GM23248 (cell line): ENCODE measurements at regions not wholly inside any gene's neighbourhood (a gene's known extent, or its start where the extent isn't known, plus 50 kb on each side); places are given as distances from the start of the nearest gene placed in this dataset.

ENCODE experiments used
- DNase-seq: peaks from one replicate; pipeline ENCODE4 v3.0.0-alpha.2; 2015
- H2AFZ ChIP-seq: fragments of 200-600 bp; sonication (generic); 2 replicates; pipeline ENCODE4 v1.6.1; 2016; ENCODE audit warnings: antibody characterized with exemption
- H3F3A ChIP-seq: fragments of 200-600 bp; sonication (generic); 2 replicates; pipeline ENCODE4 v1.6.1; 2016; ENCODE audit warnings: mild to moderate bottlenecking, antibody characterized with exemption, mixed run types; ENCODE audit not compliant: insufficient read depth
- H3K27ac ChIP-seq: fragments of 200-600 bp; sonication (generic); 2 replicates; pipeline ENCODE4 v1.5.1; 2016; ENCODE audit warnings: mild to moderate bottlenecking
- H3K27me3 ChIP-seq: fragments of 200-600 bp; sonication (generic); replicated peaks from 2 replicates; pipeline ENCODE4 v1.6.1; 2016; ENCODE audit warnings: mild to moderate bottlenecking; ENCODE audit not compliant: insufficient read depth
- H3K36me3 ChIP-seq: fragments of 200-600 bp; sonication (generic); 2 replicates; pipeline ENCODE4 v1.6.1; 2016; ENCODE audit warnings: low read depth, mild to moderate bottlenecking
- H3K4me1 ChIP-seq: fragments of 200-600 bp; sonication (generic); 2 replicates; pipeline ENCODE4 v1.6.1; 2016; ENCODE audit warnings: mild to moderate bottlenecking; ENCODE audit not compliant: insufficient read depth
- H3K4me2 ChIP-seq: fragments of 200-600 bp; sonication (generic); one replicate; pipeline ENCODE4 v1.6.1; 2016; ENCODE audit warnings: mild to moderate bottlenecking; ENCODE audit not compliant: unreplicated experiment
- H3K4me3 ChIP-seq: fragments of 200-600 bp; sonication (generic); 2 replicates; pipeline ENCODE4 v1.5.1; 2016; ENCODE audit warnings: mild to moderate bottlenecking
- H3K79me2 ChIP-seq: fragments of 200-600 bp; sonication (generic); 2 replicates; pipeline ENCODE4 v1.6.1; 2016; ENCODE audit warnings: mild to moderate bottlenecking; ENCODE audit not compliant: insufficient read depth
- H3K9ac ChIP-seq: fragments of 200-600 bp; sonication (generic); 2 replicates; pipeline ENCODE4 v1.6.1; 2016; ENCODE audit warnings: mild to moderate bottlenecking
- H3K9me2 ChIP-seq: fragments of 200-600 bp; sonication (generic); 2 replicates; pipeline ENCODE4 v1.6.1; 2016; ENCODE audit warnings: mixed run types, mild to moderate bottlenecking, moderate library complexity; ENCODE audit not compliant: insufficient read depth
- H3K9me3 ChIP-seq: fragments of 200-600 bp; sonication (generic); one replicate; pipeline ENCODE4 v1.6.1; 2017; ENCODE audit warnings: low read depth
- H4K20me1 ChIP-seq: fragments of 200-600 bp; sonication (generic); 2 replicates; pipeline ENCODE4 v1.6.0; 2016; ENCODE audit not compliant: insufficient read depth
- EZH2 ChIP-seq: fragments of 200-600 bp; sonication (generic); IDR thresholded peaks from 2 replicates; pipeline ENCODE4 v1.6.1; 2018; ENCODE audit warnings: antibody characterized with exemption, mild to moderate bottlenecking; ENCODE audit not compliant: insufficient read depth, poor library complexity, severe bottlenecking
- EZH2phosphoT487 ChIP-seq: fragments of 200-600 bp; sonication (generic); IDR thresholded peaks from 2 replicates; pipeline ENCODE4 v1.6.1; 2018; ENCODE audit warnings: antibody characterized with exemption, moderate library complexity, mild to moderate bottlenecking, low read depth; ENCODE audit not compliant: insufficient read depth
- WGBS, 2 experiments: methylation state at CpG; one replicate each; pipeline ENCODE4 v1.1.6; 2015 to 2017; ENCODE audit warnings: low lambda C conversion rate in 2 of 2, low coverage in 1 of 2; ENCODE audit errors: missing lambda C conversion rate in 2 of 2; 5-methylcytosine and 5-hydroxymethylcytosine counted together
- in situ Hi-C: fragments of 300-500 bp; cut with MboI; formaldehyde crosslinking; loops from 2 replicates; pipeline ENCODE4 v1.15.0; 2020

DNA sequence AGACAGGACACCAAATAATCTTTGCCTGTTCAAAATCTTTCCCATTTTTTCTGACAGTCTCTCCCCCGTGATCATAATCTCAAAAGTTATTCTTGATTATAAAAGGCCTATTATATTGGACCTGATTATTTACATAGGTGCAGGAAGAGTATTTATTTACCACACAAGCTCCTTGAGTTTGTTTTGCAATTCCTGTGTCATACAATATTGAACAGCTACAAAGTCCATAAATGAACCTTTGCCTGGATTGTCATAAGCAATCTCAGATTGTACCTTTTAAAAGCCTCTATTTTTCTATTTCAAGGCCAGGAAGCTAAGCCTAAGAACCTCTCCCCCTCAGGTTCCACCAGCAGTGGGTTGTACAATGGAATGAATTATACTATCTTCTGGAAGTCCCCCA is 183.9 kb upstream of the MEOX2 start:
- in situ Hi-C loops, result no loop called here
- no peak overlapping the region for H3K4me3 ChIP-seq
- H3K27ac ChIP-seq, result no peak overlapping the region
- H2AFZ ChIP-seq, result no peak overlapping the region
- 68 to 71% methylated on average over 1 of the region's 1 CpG for WGBS, 2 experiments
- no peak overlapping the region for H3K9ac ChIP-seq
- no peaks in the 10 kb centered on the region for H3K79me2 ChIP-seq
- no peaks in the 10 kb centered on the region for H3F3A ChIP-seq
- H4K20me1 ChIP-seq, result no peaks in the 10 kb centered on the region
- no peaks in the 10 kb centered on the region for H3K9me3 ChIP-seq
- no peaks in the 10 kb centered on the region for H3K4me1 ChIP-seq
- H3K9me2 ChIP-seq, result no peaks in the 10 kb centered on the region
- TF ChIP-seq EZH2phosphoT487, result no peak
- TF ChIP-seq EZH2, result no peak
- no peaks in the 10 kb centered on the region for H3K27me3 ChIP-seq
- DNase-seq, result no peak
- H3K4me2 ChIP-seq, result no peak overlapping the region
- no peaks in the 10 kb centered on the region for H3K36me3 ChIP-seq

DNA sequence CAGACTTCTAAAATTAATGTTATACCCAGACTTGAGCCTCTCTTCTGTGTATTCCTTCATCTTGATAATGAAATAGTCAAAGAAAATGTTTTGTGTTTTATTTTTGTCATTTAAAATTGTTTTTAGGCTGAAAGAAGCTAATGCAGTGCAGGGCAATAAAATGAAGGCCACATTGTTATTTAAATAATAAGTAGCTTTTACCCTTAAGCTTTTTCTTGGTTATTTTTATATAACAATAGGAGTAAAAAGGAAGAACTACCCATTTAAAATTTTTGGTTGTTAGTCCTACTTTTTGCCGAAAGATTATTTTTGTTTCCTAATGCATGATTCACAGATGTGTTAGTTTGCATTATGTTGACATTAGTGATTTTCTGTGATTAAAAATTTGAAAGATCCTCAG is 181.0 kb upstream of the MEOX2 start:
- Histone ChIP-seq H3K4me1 (peaks cover 3% of the 10 kb centered on the region; the same call in 1 of the 2 replicates), H3K27ac (no peak overlapping the region), H2AFZ (no peak overlapping the region), H3K4me3 (no peak overlapping the region), H3K9ac (no peak overlapping the region), H3K36me3 (no peaks in the 10 kb centered on the region), H3K79me2 (no peaks in the 10 kb centered on the region), H4K20me1 (no peaks in the 10 kb centered on the region), H3K27me3 (no peaks in the 10 kb centered on the region), H3K9me2 (no peaks in the 10 kb centered on the region), H3K9me3 (no peaks in the 10 kb centered on the region), H3K4me2 (no peak overlapping the region), H3F3A (no peaks in the 10 kb centered on the region)
- in situ Hi-C loops, result no loop called here
- 94% methylated on average over 1 of the region's 1 CpG for WGBS, 2 experiments
- TF ChIP-seq EZH2phosphoT487 (no peak), EZH2 (no peak)
- no peak for DNase-seq

DNA sequence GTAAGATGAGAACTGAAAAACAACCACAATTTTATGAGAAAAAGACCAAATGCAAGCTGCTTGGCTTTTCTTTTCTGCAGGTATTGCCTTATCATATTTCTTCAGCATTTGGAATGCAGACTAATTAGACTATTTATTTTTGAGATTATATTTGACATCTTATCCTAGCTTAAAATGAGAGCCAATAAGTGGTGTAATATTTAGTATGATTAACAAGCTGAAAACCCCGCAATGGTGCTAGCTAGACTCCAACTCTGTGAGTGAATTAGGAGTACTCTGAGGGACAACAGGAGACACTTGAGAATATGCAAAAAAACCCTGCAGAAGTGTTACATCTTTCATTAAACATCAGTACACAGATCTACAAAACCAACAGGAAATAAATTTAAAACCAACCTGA is 180.3 kb upstream of the MEOX2 start:
- Histone ChIP-seq H3K27ac (no peak overlapping the region), H3K79me2 (no peaks in the 10 kb centered on the region), H3K4me1 (peaks cover 3% of the 10 kb centered on the region; the same call in 1 of the 2 replicates), H3K4me3 (no peak overlapping the region), H3K9ac (no peak overlapping the region), H3K9me2 (no peaks in the 10 kb centered on the region), H4K20me1 (no peaks in the 10 kb centered on the region), H2AFZ (no peak overlapping the region), H3K36me3 (no peaks in the 10 kb centered on the region), H3K4me2 (no peak overlapping the region), H3K27me3 (no peaks in the 10 kb centered on the region), H3F3A (no peaks in the 10 kb centered on the region), H3K9me3 (no peaks in the 10 kb centered on the region)
- TF ChIP-seq EZH2, result no peak
- TF ChIP-seq EZH2phosphoT487, result no peak
- in situ Hi-C loops, result no loop called here
- 90 to 96% methylated on average over 1 of the region's 1 CpG for WGBS, 2 experiments
- no peak for DNase-seq

DNA sequence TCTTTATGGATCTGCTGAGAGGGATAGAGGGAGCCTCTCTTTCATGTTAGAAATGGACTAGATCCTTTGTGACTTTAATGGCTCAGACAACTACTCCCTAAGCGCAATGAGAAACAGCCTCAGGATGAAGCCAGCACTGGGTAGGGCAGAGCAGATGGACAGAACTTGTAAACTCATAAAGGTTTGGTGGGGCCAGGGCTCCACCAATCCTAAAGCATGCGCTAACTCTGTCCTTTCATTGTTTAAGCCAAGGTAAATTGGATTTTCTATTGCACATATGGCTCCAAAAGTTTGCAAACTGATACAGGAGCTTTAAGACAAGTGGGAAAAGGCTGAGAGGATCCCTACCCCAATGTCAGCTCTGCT is 178.1 kb upstream of the MEOX2 start:
- Histone ChIP-seq H2AFZ (no peak overlapping the region), H3K36me3 (no peaks in the 10 kb centered on the region), H4K20me1 (no peaks in the 10 kb centered on the region), H3K9ac (no peak overlapping the region), H3K4me3 (no peak overlapping the region), H3K4me2 (no peak overlapping the region), H3K9me3 (no peaks in the 10 kb centered on the region), H3K9me2 (no peaks in the 10 kb centered on the region), H3K27ac (no peak overlapping the region), H3K4me1 (peaks cover 3% of the 10 kb centered on the region; the same call in 1 of the 2 replicates), H3K27me3 (no peaks in the 10 kb centered on the region), H3F3A (no peaks in the 10 kb centered on the region), H3K79me2 (no peaks in the 10 kb centered on the region)
- no peak for DNase-seq
- WGBS, 2 experiments, result 92 to 97% methylated on average over 2 of the region's 2 CpGs
- in situ Hi-C loops, result no loop called here
- TF ChIP-seq EZH2phosphoT487, result no peak
- no peak for TF ChIP-seq EZH2
